Right atrium auricular region (tissue), 2 donors: ENCODE measurements at regions not wholly inside any gene's neighbourhood (a gene's known extent, or its start where the extent isn't known, plus 50 kb on each side); places are given as distances from the start of the nearest gene placed in this dataset.

ENCODE experiments used
- DNase-seq: peaks from one replicate; pipeline ENCODE4 v3.0.0-alpha.2; 2019; ENCODE audit warnings: low spot score
- H3K27ac ChIP-seq, 2 donors: fragments of 200-600 bp; sonication (generic); 1 replicate in 1 of 2; 2 replicates in 1 of 2; pipeline ENCODE4 v1.5.1; 2016 to 2019
- H3K27me3 ChIP-seq, 2 donors: fragments of 200-600 bp; sonication (generic); one replicate each; pipeline versions ENCODE4 v1.5.1 to v1.6.0; 2017 to 2019
- H3K36me3 ChIP-seq: fragments of 200-600 bp; sonication (generic); one replicate; pipeline ENCODE4 v1.5.1; 2016
- H3K4me1 ChIP-seq, 2 donors: fragments of 200-600 bp; sonication (generic); one replicate each; pipeline versions ENCODE4 v1.5.1 to v1.6.0; 2017 to 2019
- H3K4me3 ChIP-seq, 2 donors: fragments of 200-600 bp; sonication (generic); 1 replicate in 1 of 2; 2 replicates in 1 of 2; pipeline ENCODE4 v1.5.1; 2017 to 2019; ENCODE audit warnings: mild to moderate bottlenecking in 1 of 2, moderate library complexity in 1 of 2
- H3K9me3 ChIP-seq, 2 donors: fragments of 200-600 bp; sonication (generic); one replicate each; pipeline ENCODE4 v1.5.1; 2019
- CTCF ChIP-seq, 2 donors: fragments of 200-600 bp; sonication (generic); IDR thresholded peaks; one replicate each; pipeline ENCODE4 v1.5.1; 2019; ENCODE audit warnings: antibody characterized with exemption in 2 of 2

GRCh38 chr3:137647179-137647578 lies 116.9 kb upstream of the SOX14 start:
- Histone ChIP-seq H3K27me3 (no peaks in the 10 kb centered on the region), H3K4me3 (no peak overlapping the region), H3K27ac (no peak overlapping the region), H3K9me3 (no peaks in the 10 kb centered on the region), H3K4me1 (no peaks in the 10 kb centered on the region), H3K36me3 (no peaks in the 10 kb centered on the region)
- no peak for TF ChIP-seq CTCF (IDR thresholded peaks at IDR 0.05)
- no peak for DNase-seq

GRCh38 chr3:137669519-137670060 lies 94.5 kb upstream of the SOX14 start:
- no peaks in the 10 kb centered on the region for H3K4me1 ChIP-seq
- no peaks in the 10 kb centered on the region for H3K27me3 ChIP-seq
- H3K36me3 ChIP-seq: no peaks in the 10 kb centered on the region
- H3K4me3 ChIP-seq: no peak overlapping the region
- no peak overlapping the region for H3K27ac ChIP-seq
- no peak for DNase-seq
- H3K9me3 ChIP-seq: peaks cover 0 to 11% of the 10 kb centered on the region in 2 donors
- TF ChIP-seq CTCF (IDR thresholded peaks at IDR 0.05): no peak

GRCh38 chr3:137687181-137687879 lies 76.8 kb upstream of the SOX14 start:
- H3K36me3 ChIP-seq: no peaks in the 10 kb centered on the region
- H3K9me3 ChIP-seq: no peaks in the 10 kb centered on the region
- no peaks in the 10 kb centered on the region for H3K4me1 ChIP-seq
- TF ChIP-seq CTCF (IDR thresholded peaks at IDR 0.05): no peak
- no peaks in the 10 kb centered on the region for H3K27me3 ChIP-seq
- DNase-seq: no peak
- H3K27ac ChIP-seq: no peak overlapping the region
- H3K4me3 ChIP-seq: no peak overlapping the region

- no peak overlapping the region for H3K4me3 ChIP-seq
- H3K36me3 ChIP-seq: no peaks in the 10 kb centered on the region
Observed at GRCh38 chr3:137692803-137693431, 71.2 kb upstream of the SOX14 start.

GRCh38 chr3:137693791-137694190 lies 70.3 kb upstream of the SOX14 start:
- no peak overlapping the region for H3K27ac ChIP-seq
- DNase-seq: no peak
- H3K27me3 ChIP-seq: no peaks in the 10 kb centered on the region
- no peaks in the 10 kb centered on the region for H3K36me3 ChIP-seq
- H3K9me3 ChIP-seq: no peaks in the 10 kb centered on the region
- no peak overlapping the region for H3K4me3 ChIP-seq
- H3K4me1 ChIP-seq: no peaks in the 10 kb centered on the region
- no peak for TF ChIP-seq CTCF (IDR thresholded peaks at IDR 0.05)

More at GRCh38 chr3:137692803-137693431, 71.2 kb upstream of the SOX14 start:
- no peak overlapping the region for H3K27ac ChIP-seq
- no peak for DNase-seq
- H3K27me3 ChIP-seq: no peaks in the 10 kb centered on the region
- no peaks in the 10 kb centered on the region for H3K4me1 ChIP-seq
- no peaks in the 10 kb centered on the region for H3K9me3 ChIP-seq
- peak in 1 of 2 donors; percentile 43 for TF ChIP-seq CTCF (IDR thresholded peaks at IDR 0.05)
